ENCODE measurements at regions not wholly inside any gene's neighbourhood (a gene's known extent, or its start where the extent isn't known, plus 50 kb on each side); places are given as distances from the start of the nearest gene placed in this dataset.

DNA sequence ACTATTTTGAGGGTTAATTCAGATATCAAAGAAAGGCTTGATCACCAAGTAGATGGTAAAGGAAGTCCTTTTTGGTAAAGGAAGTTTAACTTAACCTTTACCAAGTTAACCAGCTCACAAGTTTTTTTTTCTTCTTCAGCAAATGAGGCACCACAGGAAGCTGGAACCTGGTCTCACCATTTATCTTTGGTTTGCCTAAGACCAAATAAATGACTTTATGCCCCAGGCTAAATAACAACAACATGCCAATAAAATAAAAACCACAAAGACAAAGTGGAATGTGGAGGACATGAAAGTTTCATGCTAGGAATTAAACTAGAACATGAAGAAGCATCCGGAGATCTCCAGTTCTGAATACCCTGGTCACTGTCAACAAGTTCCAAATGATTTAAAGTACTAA, 116.8 kb upstream of the PRICKLE1 start:
- H3K23me2 ChIP-seq (ENCODE audit: insufficient read length, low read depth, low read length, poor library complexity, severe bottlenecking): no peaks in the 10 kb centered on the region
- H4K8ac ChIP-seq (replicated peaks; ENCODE audit: insufficient read length, low read depth, low read length): no peak overlapping the region
- no peaks in the 10 kb centered on the region for H3K27me3 ChIP-seq (ENCODE audit: insufficient read depth, low read length)
- H4K91ac ChIP-seq (ENCODE audit: insufficient read length, low read depth, low read length): no peak overlapping the region
- no peak for DNase-seq
- no peak overlapping the region for H3K14ac ChIP-seq (ENCODE audit: insufficient read depth, low read length)
- no peak overlapping the region for H4K5ac ChIP-seq (ENCODE audit: insufficient read length, low read depth, low read length)
- no CpG with 5 or more reads among the region's 1 CpG for WGBS (ENCODE audit: extremely low coverage, insufficient read length, low lambda C conversion rate)
- Mint-ChIP-seq H3K4me3 (no peak overlapping the region), H3K27ac (no peak overlapping the region), H3K36me3 (ENCODE audit: insufficient read depth in 1 of 3, low read depth in 3 of 3) (peaks cover 0 to 16% (median 4%) of the 10 kb centered on the region in 3 experiments; a peak in 4 of 7 replicates), H3K9me3 (peaks cover 6 to 9% of the 10 kb centered on the region in 2 experiments; a peak in 3 of 5 replicates), H3K4me1 (peaks cover 7 to 9% of the 10 kb centered on the region in 2 experiments; a peak in 3 of 4 replicates), H3K27me3 (ENCODE audit: low read depth) (no peaks in the 10 kb centered on the region)
- no peak overlapping the region for H2BK5ac ChIP-seq (ENCODE audit: insufficient read length, low read length)
- no peak overlapping the region for H2BK15ac ChIP-seq (ENCODE audit: low read depth, low read length)
- no peaks in the 10 kb centered on the region; the same call in 1 of the 2 replicates for H3K4me1 ChIP-seq (ENCODE audit: insufficient read depth, low read length)
- H3K27ac ChIP-seq (ENCODE audit: insufficient read length, low read depth, low read length): no peak overlapping the region
- H2AK5ac ChIP-seq (ENCODE audit: insufficient read length, low read length): no peak overlapping the region
- no peak overlapping the region for H3K23ac ChIP-seq (ENCODE audit: insufficient read length, low read depth, low read length)
- no peak overlapping the region for H2BK20ac ChIP-seq (ENCODE audit: low read depth, low read length, poor library complexity, severe bottlenecking)
- no peaks in the 10 kb centered on the region for H4K20me1 ChIP-seq (ENCODE audit: control insufficient read depth, insufficient read depth, insufficient read length)
- H3K9ac ChIP-seq (ENCODE audit: extremely low read depth, insufficient read length, low read length): no peak overlapping the region
- no peaks in the 10 kb centered on the region for H3K79me2 ChIP-seq (ENCODE audit: insufficient read depth, low read length)
- H3K4me2 ChIP-seq (ENCODE audit: insufficient read depth, insufficient read length, low read length): no peak overlapping the region
- no peaks in the 10 kb centered on the region for H3K9me3 ChIP-seq (ENCODE audit: control insufficient read depth, low read depth, low read length)
- TF ChIP-seq, protein P1, sequence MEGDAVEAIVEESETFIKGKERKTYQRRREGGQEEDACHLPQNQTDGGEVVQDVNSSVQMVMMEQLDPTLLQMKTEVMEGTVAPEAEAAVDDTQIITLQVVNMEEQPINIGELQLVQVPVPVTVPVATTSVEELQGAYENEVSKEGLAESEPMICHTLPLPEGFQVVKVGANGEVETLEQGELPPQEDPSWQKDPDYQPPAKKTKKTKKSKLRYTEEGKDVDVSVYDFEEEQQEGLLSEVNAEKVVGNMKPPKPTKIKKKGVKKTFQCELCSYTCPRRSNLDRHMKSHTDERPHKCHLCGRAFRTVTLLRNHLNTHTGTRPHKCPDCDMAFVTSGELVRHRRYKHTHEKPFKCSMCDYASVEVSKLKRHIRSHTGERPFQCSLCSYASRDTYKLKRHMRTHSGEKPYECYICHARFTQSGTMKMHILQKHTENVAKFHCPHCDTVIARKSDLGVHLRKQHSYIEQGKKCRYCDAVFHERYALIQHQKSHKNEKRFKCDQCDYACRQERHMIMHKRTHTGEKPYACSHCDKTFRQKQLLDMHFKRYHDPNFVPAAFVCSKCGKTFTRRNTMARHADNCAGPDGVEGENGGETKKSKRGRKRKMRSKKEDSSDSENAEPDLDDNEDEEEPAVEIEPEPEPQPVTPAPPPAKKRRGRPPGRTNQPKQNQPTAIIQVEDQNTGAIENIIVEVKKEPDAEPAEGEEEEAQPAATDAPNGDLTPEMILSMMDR (conservative IDR thresholded peaks at IDR 0.05): no peak
- H2AFZ ChIP-seq (ENCODE audit: low read length): no peak overlapping the region
- H3K18ac ChIP-seq (ENCODE audit: insufficient read length, low read depth, low read length): no peak overlapping the region
- no peaks in the 10 kb centered on the region for H3K79me1 ChIP-seq (ENCODE audit: insufficient read depth, low read depth, low read length, poor library complexity, severe bottlenecking)
- H2BK120ac ChIP-seq (ENCODE audit: low read depth, low read length, poor library complexity, severe bottlenecking): no peak overlapping the region
- no peak overlapping the region for H2BK12ac ChIP-seq (ENCODE audit: insufficient read length, low read depth, low read length)
- H3T11ph ChIP-seq (ENCODE audit: low read length): no peak overlapping the region
- H3K56ac ChIP-seq (ENCODE audit: insufficient read length, low read depth, low read length): no peak overlapping the region
- H3K4ac ChIP-seq (ENCODE audit: low read depth, low read length): no peak overlapping the region
